HCT116 (cell line): ENCODE measurements at regions not wholly inside any gene's neighbourhood (a gene's known extent, or its start where the extent isn't known, plus 50 kb on each side); places are given as distances from the start of the nearest gene placed in this dataset.

Experiments used
- ATAC-seq: fragments of 200-7000 bp; cut with Tn5 transposase; 2 replicates; pipeline ENCODE4 v1.9.1; 2020; ENCODE audit warnings: mild to moderate bottlenecking, moderate library complexity
- BruUV-seq: library from RNA; stranded (reverse); fragments of 400-500 nt; replicated peaks from 2 replicates; lab custom pipeline; 2021; lab: Mats Ljungman, UMichigan
- CTCF ChIA-PET: fragments of 300-600 bp; sonication (Branson Sonifier 250); formaldehyde crosslinking; loops from one replicate; lab custom pipeline; 2021; ENCODE audit warnings: antibody characterized with exemption; lab: Charles Lee
- POLR2A ChIA-PET: fragments of 300-600, 350-600 bp; sonication (Branson Sonifier 250); formaldehyde crosslinking; loops from one replicate; lab custom pipeline; 2021; ENCODE audit warnings: antibody characterized with exemption; lab: Charles Lee
- RAD21 ChIA-PET, 2 experiments: fragments of 300-600 bp; sonication (Branson Sonifier 250); formaldehyde crosslinking; loops; one replicate each; lab custom pipeline; 2023; ENCODE audit warnings: low total read pairs in 2 of 2; ENCODE audit not compliant: uncharacterized antibody in 2 of 2, unreplicated experiment in 2 of 2, low non-redundant PET in 1 of 2; lab: Charles Lee
- DNase-seq: peaks from one replicate; pipeline ENCODE4 v3.0.0-alpha.2; 2010; ENCODE audit warnings: low read depth, low spot score
- H2AFZ ChIP-seq: fragments of 200-600 bp; shearing (Covaris generic), sonication (generic); 2 replicates; pipeline ENCODE4 v1.6.1; 2017; ENCODE audit warnings: low read depth, mixed run types, mixed read lengths, antibody characterized with exemption, low read length; ENCODE audit not compliant: poor library complexity, severe bottlenecking
- H3K27ac ChIP-seq: 2 replicates; pipeline ENCODE4 v1.5.1; 2012; ENCODE audit warnings: low read depth, low read length
- H3K27me3 ChIP-seq: fragments of 200-600 bp; sonication (generic); 2 replicates; pipeline ENCODE4 v1.6.1; 2016; ENCODE audit warnings: mixed run types, low read length, mixed read lengths; ENCODE audit not compliant: insufficient read depth
- H3K36me3 ChIP-seq, 2 experiments: fragments of 200-500 bp in 1 of 2; fragments of 200-600 bp in 1 of 2; sonication (Bioruptor generic) in 1 of 2; sonication (generic) in 1 of 2; 2 replicates each; pipeline versions ENCODE4 v1.5.1 to v1.6.1; 2014 to 2016; ENCODE audit warnings: low read length in 2 of 2, inconsistent platforms in 1 of 2, mixed read lengths in 1 of 2, mixed run types in 1 of 2; ENCODE audit not compliant: insufficient read depth in 2 of 2, control insufficient read depth in 1 of 2
- H3K4me1 ChIP-seq, 2 experiments: fragments of 200-600 bp in 1 of 2; sonication (generic) in 1 of 2; 2 replicates each; pipeline versions ENCODE4 v1.5.1 to v1.6.1; 2012 to 2017; ENCODE audit warnings: low read length in 2 of 2, inconsistent platforms in 1 of 2, mild to moderate bottlenecking in 1 of 2, mixed read lengths in 1 of 2, mixed run types in 1 of 2, moderate library complexity in 1 of 2; ENCODE audit not compliant: insufficient read depth in 2 of 2, control insufficient read depth in 1 of 2
- H3K4me2 ChIP-seq: fragments of 200-600 bp; sonication (generic); 2 replicates; pipeline ENCODE4 v1.6.1; 2017; ENCODE audit warnings: mixed run types, low read length, mixed read lengths
- H3K4me3 ChIP-seq, 2 experiments: fragments of 200-600 bp in 1 of 2; sonication (generic) in 1 of 2; replicated peaks in 1 of 2; 2 replicates each; pipeline ENCODE4 v1.5.1; 2011 to 2016; ENCODE audit warnings: low read length in 2 of 2, control low read depth in 1 of 2, low read depth in 1 of 2, mild to moderate bottlenecking in 1 of 2, mixed read lengths in 1 of 2, mixed run types in 1 of 2
- H3K79me2 ChIP-seq: fragments of 200-600 bp; sonication (generic); 2 replicates; pipeline ENCODE4 v1.6.1; 2017; ENCODE audit warnings: mild to moderate bottlenecking, mixed run types, low read length, moderate library complexity, mixed read lengths; ENCODE audit not compliant: insufficient read depth
- H3K9ac ChIP-seq: fragments of 200-600 bp; sonication (generic); 2 replicates; pipeline ENCODE4 v1.6.1; 2016; ENCODE audit warnings: low read length, mixed read lengths
- H3K9me2 ChIP-seq: fragments of 200-600 bp; sonication (generic), shearing (Covaris generic); 2 replicates; pipeline ENCODE4 v1.6.1; 2017; ENCODE audit warnings: mixed run types, mild to moderate bottlenecking, moderate library complexity; ENCODE audit not compliant: insufficient read depth
- H3K9me3 ChIP-seq, 2 experiments: fragments of 200-500 bp in 1 of 2; fragments of 200-600 bp in 1 of 2; sonication (Bioruptor generic) in 1 of 2; sonication (generic) in 1 of 2; 2 replicates each; pipeline ENCODE4 v1.6.1; 2014 to 2017; ENCODE audit warnings: low read length in 2 of 2, mixed read lengths in 2 of 2, inconsistent platforms in 1 of 2, low read depth in 1 of 2, mild to moderate bottlenecking in 1 of 2, mixed run types in 1 of 2, moderate library complexity in 1 of 2; ENCODE audit not compliant: control insufficient read depth in 1 of 2, insufficient read depth in 1 of 2
- H4K20me1 ChIP-seq: fragments of 200-600 bp; sonication (generic), shearing (Covaris generic); 2 replicates; pipeline ENCODE4 v1.6.1; 2017; ENCODE audit warnings: mixed run types, mild to moderate bottlenecking, moderate library complexity; ENCODE audit not compliant: insufficient read depth
- ATF3 ChIP-seq: IDR thresholded peaks from 2 replicates; pipeline ENCODE4 v1.6.1; 2012
- CBX3 ChIP-seq: IDR thresholded peaks from 2 replicates; pipeline ENCODE4 v1.6.1; 2012; ENCODE audit warnings: low read depth
- CEBPB ChIP-seq: IDR thresholded peaks from 2 replicates; pipeline ENCODE4 v1.6.1; 2012; ENCODE audit warnings: low read depth
- CTCF ChIP-seq, 3 experiments: fragments of 200-600 bp in 1 of 3; sonication (generic) in 1 of 3; IDR thresholded peaks in 2 of 3; conservative IDR thresholded peaks in 1 of 3; 2 replicates each; pipeline ENCODE4 v1.5.1; 2012 to 2017; ENCODE audit warnings: low read depth in 2 of 3, low read length in 2 of 3, antibody characterized with exemption in 1 of 3, borderline replicate concordance in 1 of 3, control low read depth in 1 of 3, mild to moderate bottlenecking in 1 of 3, mixed read lengths in 1 of 3, mixed run types in 1 of 3, moderate library complexity in 1 of 3; ENCODE audit not compliant: insufficient read depth in 1 of 3
- EGR1 ChIP-seq: IDR thresholded peaks from 2 replicates; pipeline ENCODE4 v1.6.1; 2012; ENCODE audit warnings: low read depth
- ELF1 ChIP-seq: IDR thresholded peaks from 2 replicates; pipeline ENCODE4 v1.6.1; 2012; ENCODE audit warnings: low read depth, borderline replicate concordance
- EZH2phosphoT487 ChIP-seq: fragments of 200-600 bp; IDR thresholded peaks from 2 replicates; pipeline ENCODE4 v1.6.1; 2018; ENCODE audit warnings: antibody characterized with exemption, borderline replicate concordance
- MAX ChIP-seq: IDR thresholded peaks from 2 replicates; pipeline ENCODE4 v1.6.1; 2012
- RAD21 ChIP-seq: IDR thresholded peaks from 2 replicates; pipeline ENCODE4 v1.6.1; 2012; ENCODE audit warnings: low read depth, mild to moderate bottlenecking
- REST ChIP-seq: IDR thresholded peaks from 2 replicates; pipeline ENCODE4 v1.6.1; 2012; ENCODE audit warnings: low read depth
- SIN3A ChIP-seq: IDR thresholded peaks from 2 replicates; pipeline ENCODE4 v1.6.1; 2012; ENCODE audit warnings: low read depth
- SP1 ChIP-seq: IDR thresholded peaks from 2 replicates; pipeline ENCODE4 v1.6.1; 2012; ENCODE audit warnings: low read depth
- SRF ChIP-seq: IDR thresholded peaks from 2 replicates; pipeline ENCODE4 v1.6.1; 2012; ENCODE audit warnings: low read depth
- TCF7L2 ChIP-seq: IDR thresholded peaks from 2 replicates; pipeline ENCODE4 v1.7.0; 2011; ENCODE audit warnings: borderline replicate concordance, inconsistent platforms; ENCODE audit not compliant: insufficient read depth, insufficient read length; ENCODE audit errors: extremely low read depth
- YY1 ChIP-seq: IDR thresholded peaks from 2 replicates; pipeline ENCODE4 v1.6.1; 2011; ENCODE audit warnings: low read length, low read depth, moderate library complexity, mild to moderate bottlenecking; ENCODE audit not compliant: insufficient replicate concordance; ENCODE audit errors: extremely low read depth
- ZFX ChIP-seq: fragments of 450-650 bp; IDR thresholded peaks from 2 replicates; pipeline ENCODE4 v1.6.1; 2017
- ZNF274 ChIP-seq: fragments of 200-500 bp; sonication (Bioruptor generic); IDR thresholded peaks from 2 replicates; pipeline ENCODE4 v1.6.1; 2014; ENCODE audit warnings: mild to moderate bottlenecking, low read depth, low read length, inconsistent platforms
- intact Hi-C: fragments of 100-400 bp; cut with micrococcal nuclease; formaldehyde crosslinking; loops from 2 replicates; pipeline ENCODE4 v1.10.0; 2022

- no peak overlapping the region for H3K27ac ChIP-seq
- CTCF ChIA-PET, result no interaction called here
- H3K4me1 ChIP-seq, result no peaks in the 10 kb centered on the region
- no peak overlapping the region for H2AFZ ChIP-seq
- BruUV-seq, result no TSS peak
- intact Hi-C loops, result no loop called here
- H3K4me2 ChIP-seq, result no peak overlapping the region
- TF ChIP-seq RAD21, result no peak
- TF ChIP-seq ATF3, result no peak
- TF ChIP-seq ZNF274, result no peak
- TF ChIP-seq, all 23 proteins: peak for 0
- H3K27me3 ChIP-seq, result no peaks in the 10 kb centered on the region
- H3K9me3 ChIP-seq, result no peaks in the 10 kb centered on the region; a peak in 1 of 4 replicates
- ATAC-seq (no peak), DNase-seq (no peak)
- RAD21 ChIA-PET, result no interaction called here
- H3K9me2 ChIP-seq, result no peaks in the 10 kb centered on the region
- no peak overlapping the region for H3K4me3 ChIP-seq
- H4K20me1 ChIP-seq, result no peaks in the 10 kb centered on the region
- H3K36me3 ChIP-seq, result no peaks in the 10 kb centered on the region
- no peak overlapping the region for H3K9ac ChIP-seq
- no peaks in the 10 kb centered on the region for H3K79me2 ChIP-seq
- POLR2A ChIA-PET, result no interaction called here
These were observed 456.0 kb upstream of the ITGA1 start for GRCh38 chr5:52331725-52332124.

- CTCF ChIA-PET, result no interaction called here
- no peak for TF ChIP-seq SP1
- TF ChIP-seq MAX, result no peak
- TF ChIP-seq EGR1, result no peak
- TF ChIP-seq EZH2phosphoT487, result no peak
- no peak for TF ChIP-seq ZFX
- TF ChIP-seq SIN3A, result no peak
- TF ChIP-seq ELF1, result no peak
- no peak for TF ChIP-seq CBX3
- no peak for TF ChIP-seq SRF
- TF ChIP-seq TCF7L2, result no peak
- TF ChIP-seq CTCF (IDR thresholded peaks at IDR 0.05 in 2 of 3, conservative IDR thresholded peaks at IDR 0.05 in 1 of 3; ENCODE audit: borderline replicate concordance in 1 of 3, insufficient read depth in 1 of 3, low read depth in 2 of 3, low read length in 2 of 3), result no peak
- no peak for TF ChIP-seq REST
- TF ChIP-seq YY1, result no peak
- TF ChIP-seq ZNF274, result no peak
- TF ChIP-seq CEBPB, result no peak
These were observed 453.3 kb upstream of the ITGA1 start for GRCh38 chr5:52334367-52334766.

More at GRCh38 chr5:52334367-52334766, 453.3 kb upstream of the ITGA1 start:
- no peak for ATAC-seq
- no peak overlapping the region for H3K27ac ChIP-seq
- DNase-seq, result no peak
- BruUV-seq, result no TSS peak
- H3K4me1 ChIP-seq, result no peaks in the 10 kb centered on the region
- H2AFZ ChIP-seq, result no peak overlapping the region
- no peaks in the 10 kb centered on the region for H3K27me3 ChIP-seq
- no peaks in the 10 kb centered on the region; a peak in 1 of 4 replicates for H3K9me3 ChIP-seq
- intact Hi-C loops, result no loop called here
- H3K36me3 ChIP-seq, result no peaks in the 10 kb centered on the region
- no peak overlapping the region for H3K4me2 ChIP-seq
- H3K9me2 ChIP-seq, result no peaks in the 10 kb centered on the region
- H3K4me3 ChIP-seq, result no peak overlapping the region
- H4K20me1 ChIP-seq, result no peaks in the 10 kb centered on the region
- ChIA-PET POLR2A (no interaction called here), RAD21 (no interaction called here)
- H3K9ac ChIP-seq, result no peak overlapping the region
- H3K79me2 ChIP-seq, result no peaks in the 10 kb centered on the region
